ENCODE measurements at regions not wholly inside any gene's neighbourhood (a gene's known extent, or its start where the extent isn't known, plus 50 kb on each side); places are given as distances from the start of the nearest gene placed in this dataset.

DNA sequence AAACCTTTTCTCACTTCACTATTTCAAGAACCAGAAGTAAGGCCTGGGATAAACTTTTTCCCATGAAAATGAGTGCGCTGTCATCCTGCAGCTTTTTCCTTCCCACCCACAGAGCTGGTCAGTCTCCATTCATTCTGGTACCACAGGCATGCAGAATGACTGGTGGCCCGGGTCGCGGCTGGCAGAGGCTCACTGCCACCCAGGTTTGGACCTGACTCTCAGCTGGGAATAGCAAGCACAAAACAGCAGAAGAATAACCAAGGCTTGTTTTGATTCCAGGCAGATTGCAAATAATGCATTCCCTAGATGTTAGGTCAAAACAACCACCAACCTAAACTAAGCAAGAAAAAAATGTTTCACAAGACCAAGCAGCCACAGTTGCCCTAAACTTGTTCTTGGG, 190.5 kb upstream of the NRP1 start:
- DNase-seq = no peak

DNA sequence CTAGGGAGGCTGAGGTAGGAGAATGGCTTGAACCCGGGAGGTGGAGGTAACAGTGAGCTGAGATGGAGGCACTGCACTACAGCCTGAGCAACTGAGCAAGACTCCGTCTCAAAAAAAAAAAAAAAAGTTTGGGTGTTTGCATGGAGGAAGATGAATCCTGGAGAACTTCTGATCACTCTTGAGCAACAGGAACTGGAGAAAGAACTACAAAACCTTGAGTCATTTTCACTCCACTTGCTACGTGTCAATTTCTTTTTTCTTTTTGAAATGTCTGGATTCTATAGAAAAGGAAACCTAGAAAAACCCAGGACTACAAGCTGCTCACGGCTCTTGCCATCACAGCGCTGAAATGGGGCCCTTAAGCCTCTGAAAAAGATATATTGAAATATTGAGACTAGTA, 189.6 kb upstream of the NRP1 start:
- DNase-seq = no peak

DNA sequence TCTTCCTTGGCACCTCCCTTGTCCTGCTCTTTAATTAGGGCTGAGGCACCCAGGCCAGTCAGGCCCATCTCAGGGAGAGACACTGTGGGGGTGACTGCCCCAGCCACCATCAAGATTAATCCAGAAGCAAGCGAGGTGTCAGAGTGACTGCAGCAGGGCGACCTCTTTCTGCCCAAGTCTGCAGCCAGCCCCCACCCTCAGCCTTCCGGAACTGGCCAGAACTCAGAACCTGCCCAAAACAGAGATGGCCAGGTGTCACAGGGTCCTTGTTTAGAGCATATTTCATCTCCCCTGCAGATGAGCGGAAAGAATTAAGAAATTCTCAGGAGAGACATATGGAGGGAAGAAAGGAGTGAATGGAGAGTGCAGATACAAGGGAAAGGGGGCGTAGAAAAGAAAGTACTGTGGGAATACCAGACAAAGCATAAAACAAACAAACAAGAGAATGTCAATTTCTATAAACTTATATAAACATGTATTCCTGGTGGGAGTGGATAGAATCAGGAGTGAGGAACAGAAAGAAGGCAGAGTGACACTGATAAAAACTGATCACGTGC, 188.8 kb upstream of the NRP1 start:
- no peak for DNase-seq

DNA sequence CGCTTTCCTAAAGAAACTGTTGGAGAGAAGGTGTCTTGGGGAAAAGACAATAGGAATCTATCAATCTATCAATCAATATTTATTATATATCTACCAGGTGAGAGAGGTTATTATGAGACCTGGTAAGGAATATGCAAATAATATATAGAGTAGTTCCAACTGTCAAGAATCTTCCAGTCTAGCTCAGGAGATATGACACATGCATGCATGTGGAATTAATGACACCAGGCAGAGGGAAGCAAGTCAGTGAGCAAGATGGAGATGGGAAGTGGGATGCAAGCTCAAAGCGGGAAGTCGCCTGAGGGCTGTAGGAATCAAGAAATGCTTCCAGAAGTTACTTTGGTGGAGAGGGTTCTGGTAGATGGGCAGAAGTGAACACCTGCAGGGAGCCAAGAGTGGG, 187.4 kb upstream of the NRP1 start:
- DNase-seq = no peak

DNA sequence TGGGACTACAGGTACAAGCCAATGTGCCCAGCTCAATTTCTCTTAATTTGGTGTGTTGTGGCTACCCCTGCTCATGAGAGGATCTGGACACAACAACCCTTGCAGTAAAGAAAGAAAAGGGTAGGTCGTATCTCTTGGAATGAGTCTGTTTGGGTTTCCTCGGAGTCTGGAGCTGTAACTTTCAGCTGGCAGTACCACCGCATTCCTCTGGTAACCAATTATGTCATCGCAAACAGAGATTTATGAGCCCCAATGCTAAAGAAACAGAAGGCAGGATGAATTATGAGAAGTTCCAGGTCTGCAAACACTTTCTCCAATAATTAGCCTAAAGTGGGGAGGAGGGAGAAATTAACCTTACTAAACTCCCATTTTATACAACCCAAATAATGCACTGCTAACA, 186.6 kb upstream of the NRP1 start:
- DNase-seq = no peak

DNA sequence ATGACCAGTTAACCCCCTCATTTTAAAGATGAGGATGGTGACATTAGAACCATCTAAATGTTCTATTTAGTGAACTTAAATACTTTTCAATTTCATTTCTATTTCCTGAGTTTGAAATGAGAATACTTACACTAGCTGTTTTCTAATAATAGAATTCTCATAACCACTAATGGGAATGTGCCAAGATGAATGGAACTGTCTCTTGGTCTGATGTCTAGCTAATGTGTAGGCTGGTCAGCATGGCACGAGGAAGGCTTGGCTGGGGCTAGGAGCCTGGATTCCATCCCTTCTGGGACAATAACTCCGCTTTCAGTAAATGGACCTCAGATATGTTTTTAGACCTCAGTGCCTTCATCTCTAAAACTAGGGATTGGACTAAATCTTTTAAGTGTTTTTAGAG, 185.8 kb upstream of the NRP1 start:
- DNase-seq = no peak

DNA sequence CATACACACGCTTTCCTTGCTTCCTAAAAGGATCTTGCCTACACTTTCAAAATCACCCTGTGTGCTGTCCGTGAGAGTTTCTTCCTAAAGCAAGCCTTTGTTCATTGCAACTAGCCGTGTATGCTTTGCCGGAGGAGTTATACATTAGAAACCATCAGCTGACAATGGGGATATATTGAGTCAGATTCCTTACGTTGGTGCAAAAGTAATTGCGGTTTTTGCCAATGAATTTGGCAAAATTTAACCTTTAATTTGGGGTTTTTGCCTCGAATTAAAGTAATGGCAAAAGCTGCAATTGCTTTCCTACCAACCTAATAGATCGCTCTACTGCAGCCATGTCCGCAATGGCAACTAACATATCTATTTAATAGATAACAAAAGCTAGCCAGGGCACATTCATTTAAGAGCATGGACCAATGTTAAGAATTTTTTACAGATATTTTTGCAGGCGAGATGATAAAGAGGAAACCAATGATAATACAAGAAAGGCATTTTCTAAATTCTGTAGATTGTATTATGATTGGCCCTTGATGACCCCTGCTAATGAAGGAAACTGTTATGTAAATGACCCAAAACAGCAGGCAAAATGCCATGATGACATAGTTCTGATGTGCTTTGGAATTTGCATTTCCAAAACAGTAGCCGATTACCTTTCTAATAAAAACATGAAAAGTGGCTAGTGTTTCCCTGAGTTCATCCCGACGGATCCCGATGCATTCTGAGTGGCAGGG, 184.8 kb upstream of the NRP1 start:
- DNase-seq = no peak

DNA sequence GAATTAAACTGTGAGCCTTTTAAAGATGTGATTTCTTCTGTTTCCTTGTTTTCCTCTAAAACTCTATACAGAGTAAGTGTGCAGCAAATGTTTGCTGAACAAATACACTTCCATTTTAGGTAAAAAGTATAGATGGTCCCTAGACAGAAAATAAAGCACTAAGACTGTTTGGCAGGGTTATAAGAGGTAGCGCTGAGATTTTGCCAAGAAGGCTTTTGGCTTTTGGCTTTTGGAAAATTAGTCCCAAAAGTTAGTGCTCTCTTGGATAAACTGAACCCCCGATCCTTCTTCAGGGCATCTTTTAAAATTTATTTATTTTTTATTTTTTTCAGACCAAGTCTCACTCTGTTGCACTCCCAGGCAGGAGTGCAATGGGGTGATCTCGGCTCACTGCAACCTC, 175.7 kb upstream of the NRP1 start:
- DNase-seq = no peak

DNA sequence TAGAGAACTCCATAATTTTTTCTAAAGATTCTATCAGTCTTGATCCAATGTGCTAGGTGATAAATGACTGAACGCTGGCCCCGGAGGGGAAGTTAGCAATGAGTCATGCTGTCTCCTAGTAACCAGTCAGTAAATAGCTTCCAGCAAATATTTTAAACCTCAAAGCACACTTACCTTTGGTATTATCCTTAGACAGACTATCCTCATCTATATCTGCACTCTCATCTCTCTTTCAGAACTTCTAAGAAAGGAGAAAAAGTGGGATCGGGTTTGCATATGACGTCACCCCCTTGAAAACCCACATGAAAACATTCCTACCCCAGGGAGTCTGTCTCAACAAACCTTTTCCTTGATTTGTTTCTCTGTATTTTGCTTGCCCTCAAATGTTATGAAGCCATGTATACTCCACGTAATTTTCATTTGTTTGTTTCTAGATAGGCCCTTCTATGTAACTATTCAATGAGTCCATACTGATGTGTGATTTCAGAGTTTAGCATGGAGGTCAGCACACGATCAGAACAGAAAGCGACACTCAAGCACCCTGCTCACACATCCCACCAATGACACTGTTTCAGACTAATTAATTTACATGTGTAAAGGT, 174.9 kb upstream of the NRP1 start:
- DNase-seq = peak; percentile 27

DNA sequence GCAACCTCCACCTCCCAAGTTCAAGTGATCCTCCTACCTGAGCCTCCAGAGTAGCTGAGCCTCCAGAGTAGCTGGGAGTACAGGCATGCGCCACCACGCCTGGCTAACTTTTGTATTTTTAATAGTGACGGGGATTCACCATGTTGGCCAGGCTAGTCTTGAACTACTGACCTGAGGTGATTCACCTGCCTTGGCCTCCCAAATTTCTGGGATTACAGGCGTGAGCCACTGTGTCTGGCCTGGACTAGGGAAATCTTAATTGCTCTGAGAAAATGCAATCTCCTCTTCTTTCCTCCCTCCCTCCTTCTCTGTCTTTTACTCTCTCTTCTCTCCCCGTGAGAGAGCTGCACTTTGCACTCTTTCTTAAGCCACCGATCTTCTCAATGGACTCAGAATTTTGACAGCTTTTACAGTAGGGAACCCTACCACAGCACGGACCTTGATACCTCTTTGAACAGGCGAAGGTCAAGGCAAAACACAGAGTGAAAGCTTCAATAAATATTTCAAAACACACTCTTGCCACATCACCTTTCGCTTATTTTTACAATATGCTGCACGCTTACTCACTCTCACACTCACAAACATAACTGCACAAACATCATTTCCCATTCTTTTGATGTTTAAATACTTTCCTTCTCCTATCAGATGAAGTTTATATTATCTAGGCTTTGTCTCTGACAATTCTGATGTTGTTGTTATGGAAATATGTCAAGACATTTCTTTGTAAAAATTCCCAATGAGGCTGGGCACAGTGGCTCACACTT, 173.4 kb upstream of the NRP1 start:
- DNase-seq = no peak

DNA sequence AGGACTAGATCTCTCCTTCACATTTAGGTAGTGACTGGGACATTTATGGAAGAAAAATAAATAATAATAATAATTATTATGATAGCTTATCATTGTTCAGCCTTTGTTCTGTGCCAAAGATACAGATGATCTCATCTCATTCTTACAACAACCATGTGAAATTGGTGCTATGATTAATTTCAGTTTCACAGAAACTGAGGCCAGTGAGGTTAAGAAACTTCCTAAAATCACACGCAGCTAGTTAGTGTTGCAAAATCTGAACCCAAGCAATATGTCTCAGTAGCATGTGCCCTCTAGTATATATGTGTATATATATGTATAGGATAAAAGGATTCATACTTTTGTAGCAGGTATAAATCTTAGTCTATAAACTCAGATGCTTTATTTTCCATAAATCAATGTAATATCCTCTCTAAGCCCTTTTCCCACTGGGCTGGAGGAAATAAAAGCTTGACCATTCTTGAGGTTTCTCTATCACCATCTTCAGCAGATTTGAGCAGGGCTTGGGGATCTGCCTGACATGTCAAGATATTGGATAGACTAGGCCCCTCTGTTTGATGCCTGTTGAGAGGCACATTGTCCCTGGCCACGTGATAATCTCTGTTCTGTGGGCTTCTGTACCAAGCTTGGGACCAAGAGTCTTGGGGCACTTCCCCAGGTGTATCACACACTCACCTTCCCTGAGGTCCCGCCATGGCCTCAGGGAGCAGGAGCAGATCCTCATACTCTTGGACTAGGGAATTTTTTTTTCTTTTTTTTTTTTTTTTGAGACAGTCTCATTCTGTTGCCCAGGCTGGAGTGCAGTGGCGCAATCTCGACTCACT, 172.6 kb upstream of the NRP1 start:
- no peak for DNase-seq

DNA sequence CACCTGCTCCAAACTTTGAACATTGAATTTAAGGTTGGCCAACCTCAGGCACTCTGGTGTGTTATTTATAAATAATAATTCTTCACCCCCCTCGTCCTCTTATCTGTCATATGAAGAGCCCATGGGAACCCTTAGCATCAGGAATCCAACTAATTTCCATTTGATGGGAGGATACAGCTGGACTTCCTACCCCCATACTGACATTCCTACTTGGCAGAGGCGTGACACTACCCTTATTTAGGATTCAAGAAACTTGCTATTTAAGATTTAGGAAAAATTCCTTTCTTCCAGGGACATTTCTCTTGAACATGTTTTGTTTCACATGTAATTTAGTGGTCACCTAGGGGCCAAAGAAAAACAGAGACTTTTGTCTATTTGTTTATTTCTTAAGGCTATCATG, 171.9 kb upstream of the NRP1 start:
- no peak for DNase-seq

DNA sequence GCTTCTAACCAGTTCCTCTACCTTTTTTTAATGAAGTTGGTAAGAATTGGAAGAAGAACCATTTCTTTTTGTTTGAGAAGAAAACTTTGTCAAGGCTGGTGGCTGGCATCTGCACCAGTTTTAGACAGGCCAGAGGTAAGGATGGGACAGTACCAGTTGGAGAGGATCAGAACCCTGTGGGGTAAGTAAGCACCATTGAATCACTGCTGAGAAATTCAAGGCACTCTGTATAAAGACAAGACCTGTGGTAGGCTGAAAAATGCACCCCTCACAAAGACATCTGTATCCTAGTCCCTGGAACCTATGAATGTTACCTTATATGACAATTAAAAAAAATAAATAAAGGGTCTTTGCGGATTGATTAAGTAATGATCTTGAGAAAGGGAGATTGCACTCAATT, 166.7 kb upstream of the NRP1 start:
- DNase-seq = no peak

DNA sequence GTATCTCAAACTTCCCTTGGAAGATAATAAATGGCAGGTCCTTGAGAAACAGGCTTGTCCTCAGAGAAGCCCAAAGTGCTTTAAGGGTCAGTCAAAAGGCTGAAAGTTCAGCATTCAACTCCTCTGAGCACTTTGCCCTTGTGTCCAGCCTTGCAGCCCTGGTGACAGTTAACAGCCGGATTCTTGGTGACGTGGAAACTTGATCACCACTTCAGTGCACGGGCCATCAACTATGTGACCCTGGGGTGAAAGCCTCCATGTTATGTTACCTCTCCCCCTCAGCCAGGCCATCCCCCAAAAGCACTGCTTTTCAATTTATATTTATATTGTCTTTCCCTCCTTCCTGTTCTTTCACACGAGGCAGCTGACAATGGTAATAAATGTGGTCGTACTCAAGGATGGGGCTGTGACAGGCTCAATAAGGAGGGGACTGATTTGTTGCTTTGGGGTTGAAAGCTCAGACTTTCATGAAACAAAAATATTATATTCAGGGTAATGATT, 164.0 kb upstream of the NRP1 start:
- DNase-seq = no peak

DNA sequence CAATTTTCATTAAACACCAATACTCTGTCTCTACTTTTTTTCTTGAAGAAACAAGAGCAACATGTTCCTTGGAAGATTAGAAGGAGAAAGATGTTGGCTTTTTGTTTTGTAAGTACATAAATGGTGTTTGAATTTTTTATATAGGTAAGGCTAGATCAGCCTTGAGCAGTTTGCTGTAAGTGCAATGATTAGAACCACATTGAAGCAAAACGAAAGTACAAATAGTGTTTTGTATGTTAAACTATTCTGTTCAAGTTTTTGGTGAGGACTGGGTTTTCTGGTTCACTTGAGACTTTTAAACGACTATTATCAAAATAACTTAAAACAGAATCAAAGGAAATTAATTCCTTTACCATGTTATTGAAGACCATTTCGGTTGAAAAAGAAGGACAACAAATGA, 162.9 kb upstream of the NRP1 start:
- no peak for DNase-seq

DNA sequence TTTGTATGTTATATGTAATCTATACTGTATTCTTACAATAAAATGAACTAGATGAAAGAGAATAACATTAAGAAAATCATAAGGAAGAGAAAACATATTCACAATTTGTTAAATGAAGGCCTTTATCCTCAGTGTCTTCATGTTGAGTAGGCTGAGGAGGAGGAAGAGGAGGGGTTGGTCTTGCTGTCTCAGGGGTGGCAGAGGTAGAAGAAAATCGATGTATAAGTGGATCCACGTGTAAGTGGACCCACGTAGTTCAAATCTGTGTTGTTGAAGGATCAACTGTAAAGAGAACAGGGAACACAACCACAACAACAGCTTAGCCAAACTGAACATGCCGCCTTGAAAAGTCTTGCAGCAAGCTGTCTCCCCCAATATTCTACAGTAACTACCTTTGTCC, 161.6 kb upstream of the NRP1 start:
- no peak for DNase-seq

DNA sequence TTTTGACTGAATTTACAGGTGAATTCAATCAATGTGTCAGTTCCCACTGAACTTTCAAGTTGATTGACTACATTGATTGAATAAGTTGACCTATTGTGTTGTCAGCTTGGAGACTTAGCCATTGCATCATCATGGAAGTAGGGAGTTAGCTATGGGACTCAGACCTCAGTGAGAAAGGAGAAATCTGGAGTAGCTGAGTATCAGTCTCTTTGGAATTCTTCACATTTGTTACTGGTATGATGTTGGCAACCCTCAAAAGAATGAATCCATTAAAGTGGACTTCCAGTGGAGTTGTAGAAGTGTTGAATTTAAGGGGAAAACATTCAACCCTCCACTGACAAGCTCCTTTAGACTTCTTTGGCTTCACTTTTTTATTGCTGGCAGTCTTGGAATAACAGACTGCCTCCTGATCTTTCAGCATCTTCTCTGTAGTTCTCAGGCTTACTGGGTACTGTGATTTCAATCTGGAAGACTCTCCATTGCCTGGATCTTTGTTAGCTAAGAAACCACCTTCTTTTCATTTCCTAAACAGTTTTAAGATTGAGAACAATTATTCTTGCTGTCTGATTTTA, 160.3 kb upstream of the NRP1 start:
- no peak for DNase-seq

DNA sequence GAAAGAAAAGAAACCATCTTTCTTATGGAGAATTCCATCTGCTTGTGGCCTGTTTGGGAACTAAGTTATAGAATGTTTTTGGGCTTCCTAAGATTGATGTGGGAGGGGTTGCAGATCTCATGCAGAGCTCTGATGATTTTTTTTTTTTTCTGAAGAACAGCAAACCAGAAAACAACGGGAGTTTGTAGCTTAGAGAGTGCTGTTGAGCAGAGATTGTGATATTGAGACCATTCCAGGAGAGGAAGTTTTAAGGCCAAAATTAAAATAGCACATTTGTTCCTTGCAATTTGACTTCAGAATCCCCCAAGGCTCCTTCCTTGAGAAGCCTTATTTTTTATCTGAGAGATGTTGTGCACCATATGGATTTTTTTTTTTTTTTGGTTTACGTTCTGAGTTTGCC, 159.5 kb upstream of the NRP1 start:
- no peak for DNase-seq

DNA sequence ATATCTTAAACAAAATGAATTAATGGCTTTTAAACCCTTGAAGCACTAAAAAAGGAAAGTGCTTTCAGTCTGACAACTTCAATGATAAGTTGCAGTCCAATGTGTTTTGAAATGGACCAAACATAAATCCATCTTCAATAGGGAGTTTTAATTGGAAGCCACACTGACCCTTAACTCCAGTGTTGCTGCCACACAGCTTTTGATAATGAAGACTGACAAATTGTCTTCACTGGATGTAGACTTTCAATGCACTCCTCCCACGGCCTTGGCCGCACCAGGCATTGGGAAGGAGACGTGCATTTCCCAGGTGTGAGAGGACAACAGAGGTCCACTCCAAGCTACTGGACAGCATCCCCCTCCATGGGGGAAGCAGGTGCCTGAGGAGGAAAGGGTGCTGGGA, 159.0 kb upstream of the NRP1 start:
- DNase-seq = no peak

DNA sequence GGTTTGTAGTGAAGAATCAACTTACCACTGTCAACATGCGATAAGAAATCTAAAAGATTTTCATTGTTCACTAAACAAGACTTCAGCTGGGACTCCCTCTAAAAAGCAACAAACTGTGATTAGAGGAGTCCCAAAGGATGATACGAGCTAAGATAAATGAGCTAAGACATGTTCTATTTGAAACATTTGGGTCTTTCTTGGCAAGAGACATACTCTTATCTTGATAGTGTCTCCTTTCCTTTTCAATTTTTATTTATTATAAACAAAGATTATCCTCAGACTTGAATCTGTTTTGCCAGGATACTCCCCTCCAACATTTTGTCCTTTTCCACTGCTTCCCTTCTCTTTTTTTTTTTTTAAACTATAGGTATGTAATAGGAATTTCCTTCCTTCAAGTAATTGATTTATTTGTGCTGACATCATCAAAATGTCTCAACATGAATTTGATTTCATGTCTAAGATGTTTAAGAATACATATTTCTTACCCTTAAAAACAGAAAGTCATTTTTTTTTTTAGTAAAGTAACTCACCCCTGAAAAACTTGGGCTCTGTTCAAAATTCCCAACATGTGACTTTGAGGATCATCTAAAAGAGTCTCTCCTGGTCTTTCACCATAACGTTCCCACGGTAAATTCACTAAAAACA, 158.4 kb upstream of the NRP1 start:
- DNase-seq = no peak

DNA sequence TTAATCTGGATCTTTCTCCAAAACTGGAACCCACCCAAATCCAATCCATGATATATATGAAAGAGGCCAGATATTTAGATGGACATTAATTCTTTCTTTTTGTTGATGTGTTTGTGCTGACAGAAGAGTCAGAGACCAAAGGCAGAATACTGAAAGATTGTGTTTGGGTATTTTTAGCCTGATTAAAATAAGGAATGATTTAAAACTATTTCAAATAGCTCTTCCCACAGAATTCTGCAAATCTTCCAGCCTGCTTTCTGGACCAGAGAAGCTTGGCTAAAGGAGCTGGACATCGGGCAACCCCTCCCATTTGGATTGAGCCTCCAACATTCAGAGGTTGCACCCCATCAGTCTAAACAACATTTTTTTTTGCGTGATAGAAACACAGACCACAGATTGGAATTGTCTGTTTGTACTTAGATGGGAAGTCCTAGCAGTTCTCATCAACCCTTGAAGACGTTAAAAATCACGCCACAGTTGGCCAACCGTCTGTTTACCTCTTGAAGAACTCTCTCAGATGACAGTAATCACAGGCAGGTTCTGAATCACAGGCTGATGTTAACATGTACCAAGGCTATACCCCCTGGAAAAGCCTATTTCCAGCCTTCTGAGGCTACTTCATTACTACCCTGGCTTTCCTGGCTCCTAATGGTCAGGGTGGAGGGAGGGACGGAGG, 155.2 kb upstream of the NRP1 start:
- DNase-seq = no peak
